NCI-H146 treated with DMSO at 0.1 percent for 48 hours (cell line): ENCODE measurements at regions not wholly inside any gene's neighbourhood (a gene's known extent, or its start where the extent isn't known, plus 50 kb on each side); places are given as distances from the start of the nearest gene placed in this dataset.
A peak's percentile ranks its signal among the peaks of the same experiment; 100 is the strongest.
"Not testable (repeated sequence)": the region's sequence is repeated elsewhere in the genome, so short reads cannot be mapped to it uniquely, and the experiment has no call there.

Experiments used
- DNase-seq: peaks from one replicate; lab custom pipeline; 2025; ENCODE audit not compliant: unreplicated experiment; lab: John Stamatoyannopoulos, UW

DNA sequence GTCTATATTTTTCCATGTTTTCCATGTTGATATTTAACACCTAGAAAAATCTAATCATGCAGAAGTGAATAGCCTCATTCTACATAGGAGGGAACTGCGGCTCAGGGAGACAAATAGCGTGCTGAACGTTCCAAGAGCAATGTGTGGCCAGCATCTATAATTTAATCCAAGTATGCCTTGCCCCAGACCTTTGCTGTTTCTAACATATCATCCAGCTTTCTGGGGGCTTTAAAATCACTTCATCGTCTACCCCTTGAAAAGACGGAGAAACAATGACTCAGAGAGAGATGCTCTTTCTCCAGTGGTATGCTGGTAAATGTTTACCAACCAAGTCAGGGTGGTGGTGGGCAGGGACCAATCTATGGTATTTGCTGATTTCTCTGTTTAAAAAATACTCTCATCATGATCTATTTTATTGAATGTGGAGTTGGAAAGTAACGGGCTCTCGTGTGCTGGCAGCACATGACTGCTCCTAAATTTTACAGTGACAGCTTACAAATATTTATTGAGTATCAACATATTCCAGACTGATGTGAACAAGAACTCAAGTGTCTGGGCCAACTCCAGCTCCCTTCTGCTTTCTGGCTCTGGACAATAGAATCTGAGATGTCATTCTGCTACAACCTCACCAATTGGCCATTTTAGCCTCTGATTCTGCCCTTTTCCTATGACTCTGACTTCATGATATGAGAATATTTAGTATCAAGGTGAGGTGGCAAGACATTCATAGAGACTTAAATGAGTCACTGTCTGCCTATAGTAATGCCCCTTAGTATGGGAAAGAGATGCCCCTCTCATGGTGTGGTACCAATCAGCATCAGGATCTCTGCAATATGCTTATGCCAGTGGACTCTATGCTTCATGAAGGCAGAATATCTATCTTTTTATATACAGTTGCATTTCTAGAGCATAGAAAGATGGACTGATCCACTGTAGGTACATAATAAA, 407.4 kb upstream of the TNC start:
- DNase-seq, result no peak

DNA sequence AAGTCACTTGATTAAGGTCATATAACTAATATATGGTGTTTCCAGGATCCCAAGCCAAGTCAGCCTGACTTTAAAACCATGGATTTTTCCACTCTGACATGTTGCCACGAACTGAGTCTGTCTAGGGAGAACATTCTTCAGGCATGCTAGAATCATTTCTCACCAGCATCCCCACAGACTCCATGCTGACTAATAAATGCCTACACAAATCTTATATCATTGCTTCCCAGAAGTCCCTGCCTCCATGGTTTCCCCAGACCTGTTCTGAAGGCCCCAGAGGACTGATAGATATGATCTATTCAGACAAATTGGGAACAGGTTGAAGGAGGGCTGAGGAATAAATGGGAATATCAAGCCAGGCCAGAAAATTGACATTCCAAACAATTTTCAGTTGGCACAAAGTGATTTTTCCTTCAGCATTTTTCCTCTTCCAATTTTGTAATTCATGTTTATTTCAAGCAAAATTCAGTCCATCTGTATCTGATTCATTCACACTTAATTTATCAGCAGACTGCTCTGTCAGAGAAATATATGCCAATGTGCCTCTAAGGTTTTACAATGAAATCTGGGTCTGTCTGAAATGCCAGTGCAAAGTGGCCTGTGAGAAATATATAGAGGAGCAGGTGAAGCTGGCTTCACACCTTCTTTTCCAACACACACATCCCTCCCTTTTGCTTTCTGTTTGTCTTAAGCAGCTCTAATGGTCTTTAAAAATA, 413.6 kb upstream of the TNC start:
- no peak for DNase-seq

DNA sequence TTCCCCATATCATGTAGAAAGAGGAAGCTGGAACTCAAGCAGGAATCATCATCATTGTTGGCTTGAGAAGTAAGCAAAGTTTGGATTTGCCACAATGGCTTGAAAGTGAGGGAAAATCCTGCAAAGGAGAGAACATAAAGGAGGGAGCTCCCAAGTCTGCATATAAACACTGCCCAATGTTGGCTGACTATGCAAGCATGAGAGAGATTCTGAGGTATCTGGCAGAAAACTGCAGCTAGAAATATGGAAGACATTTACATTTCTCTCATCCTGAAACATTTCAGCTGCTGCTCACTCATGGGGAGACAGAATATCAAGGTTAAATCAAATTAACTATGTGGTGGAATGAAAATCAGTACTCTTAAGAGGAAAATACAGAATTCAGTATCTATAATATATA, 415.6 kb upstream of the TNC start:
- DNase-seq, result no peak

DNA sequence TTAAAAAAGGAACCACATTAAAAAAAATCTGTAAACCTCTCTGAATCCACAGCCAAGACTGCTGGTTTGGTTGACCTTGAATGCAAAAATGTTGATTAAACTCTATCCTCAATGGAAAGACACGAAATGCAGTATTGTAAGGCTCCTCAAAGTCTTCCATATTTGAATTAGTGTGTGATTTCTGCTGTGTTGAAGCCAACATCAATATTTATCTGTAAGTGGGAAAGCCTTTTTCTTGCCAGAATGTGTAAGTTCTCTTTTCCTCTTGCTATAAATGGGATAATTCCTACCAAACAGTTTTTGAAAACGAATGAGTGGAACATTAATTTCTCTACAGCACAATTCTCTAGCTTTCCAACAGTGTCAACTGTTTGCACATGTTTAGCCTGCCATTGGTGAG, 422.1 kb upstream of the TNC start:
- no peak for DNase-seq

DNA sequence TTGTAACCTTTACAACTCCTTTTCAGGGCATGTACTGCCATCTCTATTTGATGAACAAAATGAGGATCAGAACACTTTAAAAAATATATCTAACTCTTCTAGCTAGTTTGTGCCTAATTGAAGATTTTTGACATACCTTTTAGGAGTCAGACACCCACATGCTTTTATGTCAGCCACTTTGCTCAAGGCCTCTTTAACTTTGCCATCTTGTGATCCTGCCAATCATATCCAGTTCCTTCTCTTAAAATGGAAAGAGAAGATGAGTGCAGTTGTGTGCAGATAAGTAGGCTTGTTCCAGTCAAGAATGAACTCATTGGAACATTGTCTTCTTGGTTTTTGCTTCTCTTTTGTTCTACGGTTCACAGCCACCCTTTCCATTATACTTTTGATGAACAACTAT, 425.6 kb upstream of the TNC start:
- DNase-seq, result no peak

DNA sequence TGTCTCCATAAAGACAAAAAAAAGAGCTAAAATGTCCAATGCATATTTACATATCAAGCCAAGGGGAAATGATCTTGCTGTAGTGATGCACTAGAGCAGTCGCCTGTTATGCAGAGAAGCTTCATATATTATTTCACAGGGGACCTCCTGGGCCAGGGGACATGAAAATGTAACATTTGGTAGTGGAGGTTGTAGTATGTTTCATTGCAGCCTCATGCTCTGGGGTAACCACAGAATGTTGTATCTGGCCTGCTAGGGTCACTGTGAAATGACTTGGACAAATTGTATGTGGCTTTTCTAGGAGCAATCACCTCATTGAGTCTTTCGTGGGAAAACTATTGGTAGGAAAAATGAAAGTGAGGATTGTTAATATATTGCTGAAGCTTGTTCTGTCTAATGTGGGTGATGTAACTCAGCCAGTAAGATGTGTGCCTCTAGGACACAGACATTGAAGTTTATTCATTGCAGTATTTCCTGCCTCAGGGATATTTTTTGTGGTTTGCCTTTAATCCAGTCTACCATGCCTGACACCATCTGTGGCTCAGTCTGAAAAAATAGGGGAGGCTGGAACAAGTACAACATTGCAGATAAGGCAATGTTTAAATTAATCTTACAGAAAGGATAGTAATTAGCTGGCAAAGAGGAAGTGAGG, 430.8 kb upstream of the TNC start:
- DNase-seq, result no peak

DNA sequence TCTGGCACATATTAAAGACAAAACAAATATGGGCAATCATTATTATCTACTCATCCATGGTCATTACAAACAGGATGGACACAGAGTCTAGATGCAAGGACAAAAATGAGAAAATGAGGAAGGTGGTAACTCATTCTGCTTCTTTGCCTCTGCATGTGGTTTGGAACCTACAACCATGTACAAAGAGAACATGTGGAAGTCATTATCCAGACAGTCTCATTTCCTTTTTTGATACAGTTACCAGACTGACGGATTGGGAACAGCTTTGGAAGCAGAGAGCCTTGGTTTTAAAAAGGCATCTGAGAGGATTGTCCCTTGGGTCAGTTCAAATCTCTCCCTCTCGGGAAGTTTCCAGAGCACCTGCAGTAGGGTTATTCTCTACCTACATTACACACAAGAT, 433.4 kb upstream of the TNC start:
- DNase-seq, result no peak

DNA sequence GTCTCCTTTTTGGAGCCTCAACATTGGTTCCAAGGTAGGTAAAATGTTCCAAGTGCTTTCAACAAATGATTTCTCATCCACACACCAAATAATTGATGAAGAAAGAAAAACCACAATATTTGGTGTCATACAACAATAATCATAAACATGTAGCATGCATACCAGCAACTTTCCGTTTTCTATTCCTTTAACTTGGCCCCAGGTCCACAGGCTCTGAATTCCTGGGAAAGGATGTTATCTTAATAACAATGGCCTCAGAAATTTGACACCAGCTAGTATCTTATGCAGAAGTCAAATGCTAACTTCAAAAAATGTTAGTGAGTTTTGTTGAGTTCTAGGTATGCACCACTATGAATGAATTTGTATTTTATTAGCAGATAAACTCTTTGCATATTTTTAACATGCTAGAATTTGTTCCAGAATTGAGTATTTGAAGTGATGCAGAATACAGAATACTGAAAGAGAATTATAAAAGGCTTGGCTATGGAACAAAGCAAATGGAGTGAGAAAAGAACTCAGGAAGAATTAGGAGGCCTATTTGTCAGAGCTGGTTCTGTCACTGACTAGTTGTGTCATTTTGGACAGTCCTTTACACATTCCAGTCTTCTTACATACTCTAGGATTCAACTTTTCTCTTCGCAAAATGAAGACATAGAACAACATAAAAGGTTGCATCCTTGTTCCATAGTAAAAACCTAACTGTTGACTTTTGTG, 435.3 kb upstream of the TNC start:
- no peak for DNase-seq

DNA sequence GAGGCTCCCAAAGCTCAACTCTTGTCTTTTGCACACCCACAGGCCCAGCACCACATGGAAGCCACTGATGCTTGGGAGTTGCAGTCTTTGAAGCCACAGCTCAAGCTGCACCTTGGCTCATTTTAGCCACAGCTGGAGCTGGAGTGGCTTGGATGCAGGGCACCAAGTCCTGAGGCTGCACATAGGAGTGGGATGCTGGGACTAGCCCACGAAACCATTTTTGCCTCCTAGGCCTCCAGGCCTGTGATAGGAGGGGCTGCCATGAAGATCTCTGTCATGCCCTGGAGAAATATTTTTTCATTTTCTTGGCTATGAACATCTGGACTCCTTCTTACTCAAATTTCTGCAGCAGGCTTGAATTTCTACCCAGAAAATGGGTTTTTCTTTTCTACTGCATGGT, 438.5 kb upstream of the TNC start:
- no peak for DNase-seq

DNA sequence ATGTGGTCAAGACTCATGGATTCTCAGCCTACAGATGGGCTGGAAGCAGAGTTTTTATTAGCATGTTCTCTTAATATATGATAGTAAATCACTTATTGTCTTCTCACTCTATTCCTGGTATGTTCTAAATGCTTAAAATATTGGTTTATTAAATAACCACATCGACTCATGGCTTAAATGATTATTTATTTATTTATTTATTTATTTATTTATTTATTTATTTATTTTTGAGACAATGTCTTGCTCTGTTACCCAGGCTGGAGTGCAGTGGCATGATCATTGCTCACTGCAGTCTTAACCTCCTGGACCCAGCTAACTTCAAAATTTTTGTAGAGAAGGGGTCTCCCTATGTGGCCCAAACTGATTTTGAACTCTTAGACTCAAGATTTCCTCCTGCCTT, 457.2 kb upstream of the TNC start:
- no peak for DNase-seq

DNA sequence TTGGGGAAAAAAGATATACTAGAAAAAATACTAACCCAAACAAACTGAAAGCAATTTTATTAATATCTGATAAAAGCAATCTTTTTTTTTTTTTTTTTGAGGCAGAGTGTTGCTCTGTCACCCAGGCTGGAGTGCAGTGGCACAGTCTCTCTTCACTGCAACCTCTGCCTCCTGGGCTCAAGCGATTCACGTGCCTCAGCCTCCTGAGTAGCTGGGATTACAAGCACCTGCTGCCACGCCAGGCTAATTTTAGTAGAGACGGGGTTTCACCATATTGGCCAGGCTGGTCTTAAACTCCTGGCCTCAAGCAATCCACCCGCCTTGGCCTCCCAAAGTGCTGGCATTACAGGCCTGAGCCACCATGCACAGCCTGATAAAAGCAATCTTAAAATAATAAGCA, 467.5 kb upstream of the TNC start:
- DNase-seq, result not testable (repeated sequence)

DNA sequence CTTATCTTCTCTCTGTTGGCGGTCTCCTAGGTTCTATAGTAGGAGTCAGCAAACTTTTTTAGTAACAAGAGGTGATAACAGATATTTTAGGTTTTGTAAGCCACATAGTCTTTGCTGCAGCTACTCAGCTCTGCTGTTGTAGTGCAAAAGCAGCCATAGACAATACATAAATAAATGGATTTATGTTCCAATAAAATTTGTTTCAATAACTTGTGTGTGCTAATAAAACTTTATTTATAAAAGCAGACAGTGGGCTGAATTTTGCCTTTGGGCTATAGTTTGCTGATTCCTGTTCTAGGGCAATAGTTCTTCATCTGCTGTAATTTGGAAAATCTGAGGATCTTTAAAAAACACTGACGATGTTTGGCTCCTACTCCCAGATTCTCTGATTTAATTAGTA, 469.4 kb upstream of the TNC start:
- DNase-seq, result no peak

DNA sequence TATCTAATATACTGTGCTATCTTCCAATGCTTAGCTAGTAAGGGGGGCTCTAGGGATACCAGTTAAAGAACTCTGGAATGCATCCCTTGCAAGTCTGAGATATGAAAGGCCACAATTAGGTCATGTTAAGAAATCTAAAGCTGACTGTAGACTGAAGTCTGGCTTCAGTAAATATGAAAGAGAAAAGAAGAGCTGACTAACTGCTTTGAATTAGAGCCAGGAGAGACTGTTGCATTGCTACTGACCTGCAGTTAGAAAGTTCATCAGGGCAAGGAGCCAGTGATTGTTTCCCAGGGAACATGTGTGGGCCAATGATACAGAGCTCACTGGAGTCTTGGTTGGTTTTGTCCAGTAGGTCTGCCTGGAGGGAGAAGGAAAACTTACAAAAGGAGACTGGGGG, 472.1 kb upstream of the TNC start:
- no peak for DNase-seq

DNA sequence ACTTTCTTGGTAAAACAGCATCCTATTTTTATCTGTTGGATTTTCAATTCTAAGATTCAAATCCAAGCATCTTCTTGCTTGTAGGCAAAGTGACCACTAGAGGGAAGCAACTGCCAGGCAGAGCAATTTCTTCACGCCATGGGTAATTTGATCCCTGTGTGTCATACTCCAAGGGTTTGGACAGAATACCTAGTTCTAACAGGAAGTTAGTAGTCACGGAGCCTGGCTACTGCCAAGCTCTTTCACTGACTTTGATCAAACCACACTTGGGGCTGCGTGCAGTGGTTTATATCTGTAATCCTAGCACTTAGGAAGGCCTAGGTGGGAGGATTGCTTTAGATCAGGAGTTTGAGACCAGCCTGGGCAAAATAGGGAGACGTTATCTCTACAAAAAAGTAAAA, 473.6 kb upstream of the TNC start:
- peak; percentile 30 for DNase-seq

DNA sequence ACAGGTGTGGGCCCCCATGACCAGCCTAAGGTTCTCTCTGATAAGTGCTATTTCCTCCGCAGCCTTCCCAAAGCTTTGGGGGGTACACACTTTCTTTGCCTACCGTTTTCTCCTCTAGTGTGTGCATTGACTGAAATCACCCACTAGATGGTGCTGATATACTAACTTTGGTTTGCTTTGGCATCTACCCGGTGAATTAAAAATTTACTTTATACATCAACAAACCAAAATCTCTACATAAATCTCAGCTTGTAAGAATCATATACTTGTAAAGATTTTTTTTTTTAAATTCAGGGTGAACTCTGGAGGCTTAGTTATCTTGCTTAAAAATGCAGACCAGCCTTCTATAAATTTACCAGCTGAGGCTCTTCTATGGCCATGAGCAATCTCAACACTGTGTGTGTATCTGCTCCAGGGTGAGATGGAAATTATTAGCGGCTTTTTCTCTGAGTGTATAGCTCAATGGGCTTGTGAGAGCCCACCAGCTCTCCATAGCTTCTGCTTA, 475.7 kb upstream of the TNC start:
- no peak for DNase-seq

DNA sequence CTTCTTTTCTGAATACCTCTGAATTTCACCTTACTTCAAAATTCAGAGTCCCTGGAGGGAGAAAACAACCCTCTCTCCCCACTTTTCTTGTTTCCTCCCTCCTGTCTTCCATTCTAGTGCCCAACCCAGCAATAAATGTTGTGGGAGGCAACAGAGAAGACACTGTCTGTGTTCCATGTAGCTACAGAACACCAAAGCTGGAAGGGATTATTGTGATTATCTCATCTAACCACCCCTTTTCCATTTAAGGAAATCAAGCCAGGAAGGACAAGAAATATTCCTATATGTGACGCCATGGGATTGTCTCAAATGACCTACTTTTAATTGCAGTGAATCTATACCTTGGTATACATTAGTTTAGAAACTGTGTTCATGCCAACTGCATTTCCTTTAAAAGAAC, 476.6 kb upstream of the TNC start:
- no peak for DNase-seq

DNA sequence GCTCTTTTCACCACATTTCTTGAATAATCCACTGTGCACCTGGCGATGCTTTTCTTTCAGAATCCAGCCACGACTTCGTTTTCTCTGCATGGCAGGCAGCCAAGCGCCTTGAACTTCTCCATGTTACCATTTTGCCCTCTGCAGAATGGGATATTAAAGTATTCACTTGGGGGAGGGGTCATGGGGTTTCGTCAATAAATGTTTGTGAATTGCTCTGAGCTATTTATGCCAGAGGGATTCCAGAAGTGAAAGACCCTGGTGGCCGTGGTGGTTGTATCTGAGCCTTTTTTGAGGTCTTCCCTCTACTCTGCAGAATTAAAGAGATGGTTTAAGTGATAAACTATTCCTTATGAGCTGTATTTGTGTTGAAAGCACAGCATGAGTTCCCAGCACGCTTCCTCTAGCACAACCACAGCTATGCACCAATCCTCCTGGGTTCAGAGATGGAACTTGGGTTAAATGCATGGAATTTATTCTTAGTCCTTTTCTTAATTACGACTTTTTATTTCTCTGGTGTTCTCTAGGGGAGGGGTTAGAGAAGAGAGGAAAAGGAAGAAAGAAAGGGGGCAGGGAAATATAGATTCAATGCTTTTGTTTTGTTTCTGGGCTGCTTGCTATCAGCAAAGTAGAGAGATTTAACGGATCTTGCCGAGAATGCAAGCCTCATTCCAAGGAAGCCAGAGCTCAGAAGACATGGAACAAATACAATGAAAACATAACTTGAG, 478.2 kb upstream of the TNC start:
- DNase-seq, result no peak

DNA sequence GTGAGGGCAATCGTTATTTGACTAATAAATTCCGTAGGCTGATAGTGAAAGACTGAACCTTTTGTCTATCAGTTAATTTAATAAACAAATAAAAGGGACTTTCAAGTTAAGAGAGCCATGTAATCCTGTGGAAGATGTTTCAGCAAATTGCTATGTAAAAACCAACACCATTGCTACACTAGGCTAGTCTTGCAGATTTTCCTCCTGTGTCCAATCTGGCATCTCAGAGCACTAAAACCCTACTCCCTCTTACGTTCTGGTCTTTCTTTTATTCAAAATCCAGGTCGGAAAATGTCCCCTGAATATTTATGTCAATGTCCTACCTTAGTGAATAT, 478.8 kb upstream of the TNC start:
- no peak for DNase-seq

DNA sequence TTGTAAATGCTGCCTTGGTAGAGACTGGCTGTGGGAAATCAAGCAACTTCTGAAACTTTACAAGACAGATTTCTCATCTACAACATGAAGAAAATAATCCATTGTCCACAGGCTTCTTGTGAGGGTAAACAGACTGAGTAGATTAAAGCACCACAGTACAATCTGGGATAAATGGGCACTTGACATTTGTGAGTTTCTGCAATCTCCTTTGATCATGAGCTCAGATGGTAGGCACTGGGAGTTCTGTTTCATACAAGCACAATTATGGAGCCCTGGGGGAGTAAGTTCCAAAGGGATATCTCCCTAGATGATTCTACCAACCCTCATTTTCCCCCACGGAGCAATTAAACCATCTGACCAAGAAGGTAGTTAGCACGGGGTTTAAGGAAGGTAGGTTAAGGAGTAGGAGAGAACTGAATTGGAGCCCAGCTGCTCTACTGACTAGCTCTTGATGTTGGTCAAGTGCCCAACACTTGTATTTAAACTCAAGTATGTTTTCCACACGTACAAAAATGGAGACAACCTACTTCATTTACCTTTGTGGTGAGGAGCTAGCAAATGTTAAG, 479.5 kb upstream of the TNC start:
- no peak for DNase-seq

DNA sequence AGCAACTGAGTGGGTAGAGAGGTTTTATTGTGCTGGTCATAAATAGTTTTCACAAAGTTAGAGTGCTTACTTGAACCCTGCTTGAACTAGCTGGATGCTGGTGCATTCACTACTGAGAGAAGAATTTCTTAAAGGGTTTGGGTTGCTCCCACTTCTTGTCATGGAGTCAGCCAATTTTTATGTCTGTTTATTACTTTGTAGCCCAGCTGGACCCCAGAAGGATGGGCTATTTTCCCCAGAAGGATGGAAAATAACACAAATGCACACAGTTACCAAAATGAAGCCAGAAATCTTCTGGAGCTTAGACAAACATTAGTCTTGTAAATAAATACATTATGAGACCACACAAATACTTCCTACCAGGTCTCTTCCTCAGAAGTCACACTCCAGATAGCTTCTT, 480.8 kb upstream of the TNC start:
- DNase-seq, result no peak
